Thoracic aorta (tissue), 2 donors: ENCODE measurements at regions not wholly inside any gene's neighbourhood (a gene's known extent, or its start where the extent isn't known, plus 50 kb on each side); places are given as distances from the start of the nearest gene placed in this dataset.

Source experiments
- ATAC-seq: fragments of 150-250 bp; one replicate; pipeline ENCODE4 v1.8.0; 2017; ENCODE audit warnings: low read depth; ENCODE audit not compliant: insufficient number of reproducible peaks, low FRiP score
- DNase-seq: peaks from one replicate; pipeline ENCODE4 v3.0.0-alpha.2; 2020; ENCODE audit warnings: low spot score
- H3K27ac ChIP-seq, 2 donors: fragments of 200-600 bp; sonication (generic); 1 replicate in 1 of 2; 2 replicates in 1 of 2; pipeline ENCODE4 v1.5.1; 2016; ENCODE audit warnings: mild to moderate bottlenecking in 2 of 2, moderate library complexity in 2 of 2
- H3K27me3 ChIP-seq: fragments of 200-600 bp; sonication (generic); replicated peaks from 2 replicates; pipeline ENCODE4 v1.6.0; 2016; ENCODE audit warnings: mild to moderate bottlenecking; ENCODE audit not compliant: insufficient read depth
- H3K36me3 ChIP-seq: fragments of 200-600 bp; sonication (generic); one replicate; pipeline ENCODE4 v1.5.1; 2016
- H3K4me1 ChIP-seq, 2 donors: fragments of 200-600 bp; sonication (generic); 1 replicate in 1 of 2; 2 replicates in 1 of 2; pipeline versions ENCODE4 v1.5.1 to v1.6.0; 2016; ENCODE audit warnings: low read depth in 2 of 2, mild to moderate bottlenecking in 1 of 2; ENCODE audit not compliant: control insufficient read depth in 1 of 2
- H3K4me3 ChIP-seq: fragments of 200-600 bp; sonication (generic); 2 replicates; pipeline ENCODE4 v1.5.1; 2016; ENCODE audit warnings: mild to moderate bottlenecking
- H3K9me3 ChIP-seq: fragments of 200-600 bp; sonication (generic); 2 replicates; pipeline ENCODE4 v1.5.1; 2016
- CTCF ChIP-seq: fragments of 200-600 bp; sonication (generic); IDR thresholded peaks from one replicate; pipeline ENCODE4 v1.5.1; 2019; ENCODE audit warnings: antibody characterized with exemption

GRCh38 chr6:128632131-128632530 is 111.7 kb upstream of the PTPRK start:
- Histone ChIP-seq H3K27me3 (no peaks in the 10 kb centered on the region), H3K9me3 (no peaks in the 10 kb centered on the region), H3K4me3 (no peak overlapping the region), H3K27ac (no peak overlapping the region), H3K36me3 (no peaks in the 10 kb centered on the region), H3K4me1 (no peaks in the 10 kb centered on the region)
- no peak for ATAC-seq
- TF ChIP-seq CTCF, result no peak
- no peak for DNase-seq

- Histone ChIP-seq H3K27me3 (no peaks in the 10 kb centered on the region), H3K9me3 (no peaks in the 10 kb centered on the region), H3K4me1 (no peaks in the 10 kb centered on the region), H3K36me3 (no peaks in the 10 kb centered on the region), H3K27ac (no peak overlapping the region), H3K4me3 (no peak overlapping the region)
- DNase-seq (no peak), ATAC-seq (no peak)
- no peak for TF ChIP-seq CTCF
Observed at GRCh38 chr6:128631031-128631430, 110.6 kb upstream of the PTPRK start.

- TF ChIP-seq CTCF, result no peak
- no peak for ATAC-seq
- no peaks in the 10 kb centered on the region for H3K9me3 ChIP-seq
Observed at GRCh38 chr6:128630213-128630612, 109.8 kb upstream of the PTPRK start.

GRCh38 chr6:128617285-128617684 is 96.9 kb upstream of the PTPRK start:
- no peaks in the 10 kb centered on the region for H3K9me3 ChIP-seq
- no peak for TF ChIP-seq CTCF
- no peaks in the 10 kb centered on the region for H3K4me1 ChIP-seq
- no peaks in the 10 kb centered on the region for H3K36me3 ChIP-seq
- H3K27ac ChIP-seq, result no peak overlapping the region
- DNase-seq (no peak), ATAC-seq (no peak)
- no peaks in the 10 kb centered on the region for H3K27me3 ChIP-seq
- H3K4me3 ChIP-seq, result no peak overlapping the region

More at GRCh38 chr6:128630213-128630612, 109.8 kb upstream of the PTPRK start:
- H3K4me1 ChIP-seq, result no peaks in the 10 kb centered on the region
- no peak overlapping the region for H3K4me3 ChIP-seq
- no peaks in the 10 kb centered on the region for H3K27me3 ChIP-seq
- no peaks in the 10 kb centered on the region for H3K36me3 ChIP-seq
- no peak overlapping the region for H3K27ac ChIP-seq
- DNase-seq, result no peak

GRCh38 chr6:128616342-128616741 is 95.9 kb upstream of the PTPRK start:
- DNase-seq (no peak), ATAC-seq (no peak)
- H3K36me3 ChIP-seq, result no peaks in the 10 kb centered on the region
- H3K27ac ChIP-seq, result no peak overlapping the region
- no peak overlapping the region for H3K4me3 ChIP-seq
- no peaks in the 10 kb centered on the region for H3K27me3 ChIP-seq
- no peak for TF ChIP-seq CTCF
- no peaks in the 10 kb centered on the region for H3K9me3 ChIP-seq
- no peaks in the 10 kb centered on the region for H3K4me1 ChIP-seq
